OCI-LY7 (cell line): ENCODE measurements at regions not wholly inside any gene's neighbourhood (a gene's known extent, or its start where the extent isn't known, plus 50 kb on each side); places are given as distances from the start of the nearest gene placed in this dataset.

Experiments used
- BruUV-seq: library from RNA; stranded (reverse); fragments of 400-500 nt; replicated peaks from 2 replicates; lab custom pipeline; 2021; lab: Mats Ljungman, UMichigan
- CTCF ChIA-PET: fragments of 300-600 bp; sonication (Branson Sonifier 250); formaldehyde crosslinking; loops from one replicate; lab custom pipeline; 2022; ENCODE audit warnings: antibody characterized with exemption; ENCODE audit not compliant: unreplicated experiment; lab: Charles Lee
- POLR2A ChIA-PET: fragments of 300-600 bp; sonication (Branson Sonifier 250); formaldehyde crosslinking; loops from one replicate; lab custom pipeline; 2022; ENCODE audit warnings: antibody characterized with exemption; lab: Charles Lee
- DNase-seq: peaks from one replicate; pipeline ENCODE4 v3.0.0-alpha.2; 2015; ENCODE audit warnings: low spot score
- H2AFZ ChIP-seq: fragments of 200-600 bp; sonication (generic), shearing (Covaris generic); 2 replicates; pipeline ENCODE4 v1.6.1; 2014; ENCODE audit warnings: mild to moderate bottlenecking, antibody characterized with exemption, low read length, moderate library complexity
- H3K27ac ChIP-seq: fragments of 200-600 bp; sonication (generic); 2 replicates; pipeline ENCODE4 v1.5.1; 2014; ENCODE audit warnings: mixed run types, low read depth, mild to moderate bottlenecking, moderate library complexity, low read length, inconsistent platforms; ENCODE audit not compliant: poor library complexity, severe bottlenecking
- H3K36me3 ChIP-seq: fragments of 200-600 bp; sonication (generic); 2 replicates; pipeline ENCODE4 v1.6.1; 2014; ENCODE audit warnings: mild to moderate bottlenecking, antibody characterized with exemption, low read length, moderate library complexity, mixed read lengths; ENCODE audit not compliant: insufficient read depth
- H3K4me1 ChIP-seq: fragments of 200-600 bp; sonication (generic); 2 replicates; pipeline ENCODE4 v1.5.1; 2014; ENCODE audit warnings: mild to moderate bottlenecking, low read length; ENCODE audit not compliant: insufficient read depth, poor library complexity, severe bottlenecking
- H3K4me2 ChIP-seq: fragments of 200-600 bp; sonication (generic); 2 replicates; pipeline ENCODE4 v1.6.1; 2014; ENCODE audit warnings: mild to moderate bottlenecking, low read length
- H3K4me3 ChIP-seq: fragments of 200-600 bp; sonication (generic); 2 replicates; pipeline ENCODE4 v1.5.1; 2014; ENCODE audit warnings: mild to moderate bottlenecking, low read depth, low read length; ENCODE audit not compliant: poor library complexity, severe bottlenecking
- H3K79me2 ChIP-seq: fragments of 200-600 bp; sonication (generic); 2 replicates; pipeline ENCODE4 v1.6.1; 2016; ENCODE audit warnings: low read depth, mild to moderate bottlenecking, low read length, moderate library complexity, mixed read lengths; ENCODE audit not compliant: insufficient read depth
- H3K9me2 ChIP-seq: fragments of 200-600 bp; sonication (generic); 2 replicates; pipeline ENCODE4 v1.6.1; 2016; ENCODE audit warnings: mild to moderate bottlenecking, low read length, mixed read lengths; ENCODE audit not compliant: insufficient read depth
- H3K9me3 ChIP-seq: fragments of 200-600 bp; sonication (generic); 2 replicates; pipeline ENCODE4 v1.6.1; 2014; ENCODE audit warnings: mild to moderate bottlenecking, mixed run types, low read length, mixed read lengths
- H4K20me1 ChIP-seq: fragments of 200-600 bp; sonication (generic); 2 replicates; pipeline ENCODE4 v1.6.1; 2014; ENCODE audit warnings: mild to moderate bottlenecking, antibody characterized with exemption, low read length, moderate library complexity, mixed read lengths; ENCODE audit not compliant: insufficient read depth
- CTCF ChIP-seq: fragments of 200-600 bp; sonication (generic); conservative IDR thresholded peaks from 2 replicates; pipeline ENCODE4 v1.5.1; 2014; ENCODE audit warnings: mild to moderate bottlenecking, antibody characterized with exemption, low read length, moderate library complexity, mixed read lengths
- EZH2phosphoT487 ChIP-seq: fragments of 200-600 bp; sonication (generic); IDR thresholded peaks from 2 replicates; pipeline ENCODE4 v1.6.1; 2018; ENCODE audit warnings: low read depth, borderline replicate concordance, mild to moderate bottlenecking, mixed run types, antibody characterized with exemption, low read length, moderate library complexity, mixed read lengths
- intact Hi-C: fragments of 100-400 bp; cut with micrococcal nuclease; formaldehyde crosslinking; loops from one replicate; pipeline ENCODE4 v1.10.0; 2022; ENCODE audit not compliant: unreplicated experiment

GRCh38 chr5:143511736-143512135 lies 108.2 kb upstream of the NR3C1 start:
- intact Hi-C loops: no loop called here
- H3K4me2 ChIP-seq: no peak overlapping the region
- ChIA-PET POLR2A (interaction anchor here (0.7 to 2.5 kb wide), 5 partner anchors 9 to 381 kb away, joined by 3 to 15 read pairs (median 6); no protein-coding TSS in a partner anchor), CTCF (no interaction called here)
- no peak for DNase-seq
- H2AFZ ChIP-seq: no peak overlapping the region
- TF ChIP-seq EZH2phosphoT487 (no peak), CTCF (no peak)
- no peaks in the 10 kb centered on the region for H3K79me2 ChIP-seq
- H3K4me1 ChIP-seq: peaks cover 7% of the 10 kb centered on the region
- H3K36me3 ChIP-seq: no peaks in the 10 kb centered on the region
- no peaks in the 10 kb centered on the region for H3K9me2 ChIP-seq
- H4K20me1 ChIP-seq: no peaks in the 10 kb centered on the region
- BruUV-seq: no TSS peak
- H3K27ac ChIP-seq: no peak overlapping the region
- H3K4me3 ChIP-seq: no peak overlapping the region
- H3K9me3 ChIP-seq: no peaks in the 10 kb centered on the region

DNA sequence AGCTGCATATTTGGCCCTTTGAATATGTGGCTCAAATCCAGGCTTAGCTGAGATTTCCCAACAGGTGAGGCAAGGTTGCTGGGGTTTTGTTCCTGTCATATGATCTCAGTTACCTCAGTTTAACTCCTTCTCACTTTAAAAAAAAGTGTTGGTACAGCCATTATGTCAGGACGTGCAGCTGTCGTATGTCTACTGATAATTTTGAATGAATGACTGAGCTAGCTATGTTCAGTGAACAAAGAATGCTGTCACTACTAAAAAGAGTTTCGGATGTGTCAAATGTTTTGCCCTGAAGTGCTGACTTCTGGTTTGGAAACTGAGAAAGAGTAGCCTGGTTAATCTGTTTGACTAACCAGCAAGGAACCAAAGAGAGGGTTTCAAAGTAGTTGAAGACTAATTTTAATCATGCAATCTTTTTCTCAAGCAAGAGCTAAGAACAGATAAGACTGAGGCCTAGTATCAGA lies 106.3 kb upstream of the NR3C1 start:
- Histone ChIP-seq H3K4me3 (no peak overlapping the region), H3K79me2 (no peaks in the 10 kb centered on the region), H3K4me1 (no peaks in the 10 kb centered on the region), H3K9me3 (no peaks in the 10 kb centered on the region), H3K36me3 (no peaks in the 10 kb centered on the region), H3K9me2 (no peaks in the 10 kb centered on the region), H3K27ac (no peak overlapping the region), H4K20me1 (no peaks in the 10 kb centered on the region), H3K4me2 (no peak overlapping the region), H2AFZ (no peak overlapping the region)
- ChIA-PET CTCF (no interaction called here), POLR2A (interaction anchor here (0.7 to 2.5 kb wide), 4 partner anchors 9 to 186 kb away, joined by 3 to 15 read pairs (median 4); no protein-coding TSS in a partner anchor)
- DNase-seq: no peak
- no TSS peak for BruUV-seq
- TF ChIP-seq EZH2phosphoT487 (no peak), CTCF (no peak)
- intact Hi-C loops: no loop called here

DNA sequence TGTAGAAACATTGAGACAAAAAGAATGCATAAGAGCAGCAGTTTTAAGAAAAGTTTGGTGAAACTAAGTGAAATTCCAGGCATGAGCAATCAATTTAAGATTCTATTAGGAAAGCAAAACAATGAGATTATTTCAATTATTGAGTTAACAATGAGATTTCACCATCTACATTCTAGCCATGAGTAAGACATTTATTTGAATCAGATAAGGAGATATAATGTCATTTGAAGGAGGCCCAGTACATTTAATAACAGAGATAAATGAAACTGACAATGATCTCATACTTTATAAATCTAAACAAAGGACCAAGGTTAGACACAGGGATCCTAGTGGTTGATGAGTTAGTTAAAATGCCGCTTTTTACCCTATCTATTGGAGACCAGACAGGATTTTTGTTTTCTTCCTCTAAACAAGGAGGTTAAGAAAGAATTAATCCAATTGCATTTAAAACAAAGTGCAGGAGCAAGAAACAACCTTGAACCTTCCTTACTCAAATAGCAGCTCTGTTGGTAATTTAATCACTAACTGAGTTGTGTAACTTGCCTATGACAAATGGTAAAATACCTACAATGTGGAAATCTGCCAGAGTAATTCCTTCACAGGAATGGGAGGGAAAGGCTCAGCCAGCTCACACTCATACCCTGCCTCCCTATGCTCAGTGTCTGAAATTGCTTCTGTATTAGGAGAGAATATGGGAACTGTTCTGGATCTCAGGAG lies 103.5 kb upstream of the NR3C1 start:
- Histone ChIP-seq H3K9me3 (no peaks in the 10 kb centered on the region), H3K9me2 (no peaks in the 10 kb centered on the region), H3K36me3 (no peaks in the 10 kb centered on the region), H4K20me1 (no peaks in the 10 kb centered on the region), H3K27ac (no peak overlapping the region), H3K4me3 (no peak overlapping the region), H2AFZ (no peak overlapping the region), H3K79me2 (no peaks in the 10 kb centered on the region), H3K4me2 (no peak overlapping the region), H3K4me1 (no peaks in the 10 kb centered on the region)
- POLR2A ChIA-PET: interaction anchor here (1.2 kb wide), 2 partner anchors 13 to 22 kb away, joined by 3 read pairs; no protein-coding TSS in a partner anchor
- intact Hi-C loops: no loop called here
- no TSS peak for BruUV-seq
- CTCF ChIA-PET: no interaction called here
- no peak for DNase-seq
- TF ChIP-seq CTCF: no peak
